Body of pancreas (tissue), 4 donors: ENCODE measurements at regions not wholly inside any gene's neighbourhood (a gene's known extent, or its start where the extent isn't known, plus 50 kb on each side); places are given as distances from the start of the nearest gene placed in this dataset.

Experiments
- POLR2A ChIP-seq, 3 donors: fragments of 450-650 bp; IDR thresholded peaks; one replicate each; pipeline ENCODE4 v1.6.1; 2016; ENCODE audit warnings: antibody characterized with exemption in 3 of 3, mild to moderate bottlenecking in 2 of 3
- TF ChIP-seq, protein P1 (sequence below), 7 experiments: fragments of 450-650 bp in 4 of 7; fragments of 200-600 bp in 3 of 7; sonication (generic) in 3 of 7; IDR thresholded peaks; one replicate each; pipeline ENCODE4 v1.5.1; 2016 to 2019; ENCODE audit warnings: antibody characterized with exemption in 7 of 7

DNA sequence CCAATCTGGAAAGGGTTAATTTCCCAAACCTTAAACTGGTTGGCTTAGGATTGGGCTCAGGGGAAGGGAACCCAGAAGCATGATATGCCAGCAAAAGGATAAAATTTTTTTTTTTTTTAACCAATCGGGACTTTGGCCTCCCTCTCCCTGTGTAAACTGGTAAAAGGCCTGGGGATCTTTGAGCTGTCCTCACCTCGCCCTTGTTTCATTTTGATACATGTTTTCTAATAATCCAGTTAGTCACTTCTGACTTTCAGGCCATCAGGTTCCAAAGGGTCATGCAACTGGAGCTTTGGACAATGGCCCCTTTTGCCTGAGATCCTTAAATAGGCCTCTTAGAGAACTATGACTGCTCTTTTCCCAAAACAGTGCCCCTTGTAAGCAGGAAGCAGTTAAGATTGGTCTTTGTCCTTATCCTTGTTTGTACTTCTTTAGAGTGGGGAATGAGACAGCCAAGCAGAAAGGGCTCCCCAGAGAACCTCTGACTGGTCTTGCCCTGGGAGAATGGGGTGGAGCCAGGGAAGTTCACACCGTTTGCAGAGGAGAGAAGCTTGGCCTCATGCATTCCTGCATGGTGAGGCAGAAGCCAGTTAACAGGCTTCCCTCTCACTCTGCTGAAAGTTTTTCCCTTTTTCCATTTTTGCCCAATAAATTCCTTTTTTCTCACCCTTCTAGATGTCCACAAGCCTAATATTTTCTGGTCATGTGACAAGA lies 424.2 kb upstream of the CNTNAP2 start:
- TF ChIP-seq, protein P1, sequence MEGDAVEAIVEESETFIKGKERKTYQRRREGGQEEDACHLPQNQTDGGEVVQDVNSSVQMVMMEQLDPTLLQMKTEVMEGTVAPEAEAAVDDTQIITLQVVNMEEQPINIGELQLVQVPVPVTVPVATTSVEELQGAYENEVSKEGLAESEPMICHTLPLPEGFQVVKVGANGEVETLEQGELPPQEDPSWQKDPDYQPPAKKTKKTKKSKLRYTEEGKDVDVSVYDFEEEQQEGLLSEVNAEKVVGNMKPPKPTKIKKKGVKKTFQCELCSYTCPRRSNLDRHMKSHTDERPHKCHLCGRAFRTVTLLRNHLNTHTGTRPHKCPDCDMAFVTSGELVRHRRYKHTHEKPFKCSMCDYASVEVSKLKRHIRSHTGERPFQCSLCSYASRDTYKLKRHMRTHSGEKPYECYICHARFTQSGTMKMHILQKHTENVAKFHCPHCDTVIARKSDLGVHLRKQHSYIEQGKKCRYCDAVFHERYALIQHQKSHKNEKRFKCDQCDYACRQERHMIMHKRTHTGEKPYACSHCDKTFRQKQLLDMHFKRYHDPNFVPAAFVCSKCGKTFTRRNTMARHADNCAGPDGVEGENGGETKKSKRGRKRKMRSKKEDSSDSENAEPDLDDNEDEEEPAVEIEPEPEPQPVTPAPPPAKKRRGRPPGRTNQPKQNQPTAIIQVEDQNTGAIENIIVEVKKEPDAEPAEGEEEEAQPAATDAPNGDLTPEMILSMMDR (IDR thresholded peaks at IDR 0.05), result no peak
- TF ChIP-seq POLR2A (IDR thresholded peaks at IDR 0.05), result no peak
